BJ (cell line): ENCODE measurements at regions not wholly inside any gene's neighbourhood (a gene's known extent, or its start where the extent isn't known, plus 50 kb on each side); places are given as distances from the start of the nearest gene placed in this dataset.

ENCODE experiments used
- CTCF ChIA-PET: fragments of 350-600 bp; formaldehyde crosslinking; extraction: SDS; loops from one replicate; lab custom pipeline; 2021; ENCODE audit warnings: antibody characterized with exemption, inconsistent platforms; lab: Yijun Ruan, JAX
- POLR2A ChIA-PET: fragments of 300-600 bp; sonication (Branson Sonifier 250); formaldehyde crosslinking; extraction: SDS; loops from one replicate; lab custom pipeline; 2021; ENCODE audit warnings: antibody characterized with exemption; lab: Charles Lee
- DNase-seq: peaks from one replicate; pipeline ENCODE4 v3.0.0-alpha.2; 2011; ENCODE audit warnings: low read depth
- H3K27me3 ChIP-seq: 2 replicates; pipeline ENCODE4 v1.6.0; 2011; ENCODE audit warnings: low read length; ENCODE audit not compliant: control insufficient read depth, insufficient read depth
- H3K36me3 ChIP-seq: 2 replicates; pipeline ENCODE4 v1.5.1; 2011; ENCODE audit warnings: low read length; ENCODE audit not compliant: control insufficient read depth, insufficient read depth
- H3K4me3 ChIP-seq: 2 replicates; pipeline ENCODE4 v1.5.1; 2011; ENCODE audit warnings: low read depth, mild to moderate bottlenecking, control low read depth, low read length
- TF ChIP-seq, protein P1 (sequence below): IDR thresholded peaks from 2 replicates; pipeline ENCODE4 v1.5.1; 2011; ENCODE audit warnings: low read depth, mild to moderate bottlenecking, control low read depth, inconsistent platforms, low read length, moderate library complexity; ENCODE audit not compliant: insufficient read depth

DNA sequence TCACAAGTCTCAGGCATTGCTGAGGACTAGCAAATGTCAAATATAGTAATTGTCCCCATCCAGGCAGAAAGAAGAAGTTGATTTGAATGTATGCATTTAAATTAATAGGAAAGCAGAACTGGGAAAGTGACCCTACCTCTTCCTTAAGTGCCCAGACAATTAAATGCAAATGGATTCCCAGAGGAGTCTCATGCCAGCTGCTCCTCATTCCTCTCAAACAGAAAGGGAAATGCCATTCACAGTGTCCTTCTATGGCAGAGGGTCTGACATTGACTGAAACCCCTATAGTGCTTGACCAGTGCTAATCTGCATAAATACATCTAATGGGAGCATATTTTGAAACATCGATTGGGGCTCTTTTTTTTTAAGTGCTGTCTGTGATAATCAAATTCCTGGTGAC is 292.4 kb upstream of the SEL1L start:
- TF ChIP-seq, protein P1, sequence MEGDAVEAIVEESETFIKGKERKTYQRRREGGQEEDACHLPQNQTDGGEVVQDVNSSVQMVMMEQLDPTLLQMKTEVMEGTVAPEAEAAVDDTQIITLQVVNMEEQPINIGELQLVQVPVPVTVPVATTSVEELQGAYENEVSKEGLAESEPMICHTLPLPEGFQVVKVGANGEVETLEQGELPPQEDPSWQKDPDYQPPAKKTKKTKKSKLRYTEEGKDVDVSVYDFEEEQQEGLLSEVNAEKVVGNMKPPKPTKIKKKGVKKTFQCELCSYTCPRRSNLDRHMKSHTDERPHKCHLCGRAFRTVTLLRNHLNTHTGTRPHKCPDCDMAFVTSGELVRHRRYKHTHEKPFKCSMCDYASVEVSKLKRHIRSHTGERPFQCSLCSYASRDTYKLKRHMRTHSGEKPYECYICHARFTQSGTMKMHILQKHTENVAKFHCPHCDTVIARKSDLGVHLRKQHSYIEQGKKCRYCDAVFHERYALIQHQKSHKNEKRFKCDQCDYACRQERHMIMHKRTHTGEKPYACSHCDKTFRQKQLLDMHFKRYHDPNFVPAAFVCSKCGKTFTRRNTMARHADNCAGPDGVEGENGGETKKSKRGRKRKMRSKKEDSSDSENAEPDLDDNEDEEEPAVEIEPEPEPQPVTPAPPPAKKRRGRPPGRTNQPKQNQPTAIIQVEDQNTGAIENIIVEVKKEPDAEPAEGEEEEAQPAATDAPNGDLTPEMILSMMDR, result no peak
- POLR2A ChIA-PET, result no interaction called here
- H3K4me3 ChIP-seq, result no peak overlapping the region
- no peak for DNase-seq
- CTCF ChIA-PET, result no interaction called here
- H3K27me3 ChIP-seq, result no peaks in the 10 kb centered on the region
- H3K36me3 ChIP-seq, result no peaks in the 10 kb centered on the region

DNA sequence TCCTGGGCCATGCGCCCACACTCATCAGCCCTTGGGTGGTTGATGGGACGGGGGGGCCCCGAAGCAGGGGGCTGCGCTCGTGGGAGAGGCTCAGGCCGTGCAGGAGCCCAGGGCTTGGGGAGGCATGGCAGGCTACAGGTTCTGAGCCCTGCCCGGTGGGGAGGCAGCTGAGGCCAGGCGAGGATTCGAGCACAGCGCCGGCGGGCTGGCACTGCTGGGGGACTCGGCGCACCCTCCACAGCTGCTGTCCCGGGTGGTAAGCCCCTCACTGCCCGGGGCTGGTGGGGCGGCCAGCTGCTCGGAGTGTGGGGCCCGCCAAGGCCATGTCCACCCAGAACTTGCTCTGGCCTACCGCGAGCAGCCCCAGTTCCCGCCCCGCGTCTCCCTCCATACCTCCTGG is 295.8 kb upstream of the SEL1L start:
- TF ChIP-seq, protein P1, result no peak
- no peaks in the 10 kb centered on the region for H3K36me3 ChIP-seq
- POLR2A ChIA-PET, result no interaction called here
- DNase-seq, result no peak
- CTCF ChIA-PET, result no interaction called here
- H3K27me3 ChIP-seq, result no peaks in the 10 kb centered on the region
- no peak overlapping the region for H3K4me3 ChIP-seq

DNA sequence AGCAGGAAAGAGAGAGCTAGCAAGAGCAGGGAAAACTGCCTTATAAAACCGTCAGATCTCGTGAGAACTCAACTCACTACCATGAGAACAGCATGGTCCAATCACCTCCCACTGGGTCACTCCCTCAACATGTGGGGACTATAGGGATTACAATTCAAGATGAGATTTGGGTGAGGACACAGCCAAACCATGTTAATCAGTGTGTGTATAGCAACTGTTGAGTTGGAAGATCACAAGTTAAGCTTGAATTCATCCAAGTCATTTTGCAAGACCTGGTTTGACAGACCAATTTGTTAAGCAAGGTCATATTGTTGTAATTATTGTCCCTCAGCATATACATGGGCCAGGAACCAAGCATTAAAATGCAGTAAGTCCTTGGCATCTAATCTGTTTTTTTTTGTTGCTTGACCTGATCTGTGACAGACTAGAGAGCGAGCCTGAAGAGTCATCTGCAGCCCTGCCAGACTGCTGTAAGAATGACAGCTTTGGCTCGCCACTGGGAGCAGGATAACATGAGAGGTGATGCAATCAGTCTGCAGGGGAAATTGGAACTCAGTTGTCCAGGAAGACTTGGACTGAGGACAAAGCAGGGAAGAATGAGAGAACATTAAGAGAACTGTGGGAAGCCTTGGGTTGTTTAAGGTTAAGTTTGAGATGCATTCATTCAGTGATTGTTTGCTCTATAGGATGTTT is 297.6 kb upstream of the SEL1L start:
- no peak for DNase-seq
- TF ChIP-seq, protein P1, result no peak
- ChIA-PET POLR2A (no interaction called here), CTCF (no interaction called here)
- Histone ChIP-seq H3K4me3 (no peak overlapping the region), H3K36me3 (no peaks in the 10 kb centered on the region), H3K27me3 (no peaks in the 10 kb centered on the region)

DNA sequence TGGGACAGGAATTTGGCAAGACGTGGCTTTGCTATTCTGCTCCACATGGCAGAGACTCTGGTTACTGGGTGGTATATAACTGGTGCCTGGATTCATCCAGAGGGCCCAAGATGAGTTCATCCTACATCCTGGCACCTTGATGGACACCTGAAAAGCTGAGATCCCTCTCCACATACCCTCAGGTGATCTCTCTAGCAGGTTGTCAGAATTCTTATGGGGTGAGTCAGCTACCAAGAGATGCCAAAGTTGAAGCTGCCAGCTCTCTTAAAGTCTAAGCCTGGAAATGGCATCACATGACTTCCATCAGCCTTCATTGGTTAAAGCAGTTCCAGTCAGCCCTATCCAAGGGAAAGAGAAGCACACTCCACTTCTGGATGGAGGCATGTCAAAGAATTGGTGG is 300.7 kb upstream of the SEL1L start:
- DNase-seq, result no peak
- TF ChIP-seq, protein P1, result no peak
- H3K27me3 ChIP-seq, result no peaks in the 10 kb centered on the region
- POLR2A ChIA-PET, result no interaction called here
- H3K36me3 ChIP-seq, result no peaks in the 10 kb centered on the region
- CTCF ChIA-PET, result no interaction called here
- no peak overlapping the region for H3K4me3 ChIP-seq

DNA sequence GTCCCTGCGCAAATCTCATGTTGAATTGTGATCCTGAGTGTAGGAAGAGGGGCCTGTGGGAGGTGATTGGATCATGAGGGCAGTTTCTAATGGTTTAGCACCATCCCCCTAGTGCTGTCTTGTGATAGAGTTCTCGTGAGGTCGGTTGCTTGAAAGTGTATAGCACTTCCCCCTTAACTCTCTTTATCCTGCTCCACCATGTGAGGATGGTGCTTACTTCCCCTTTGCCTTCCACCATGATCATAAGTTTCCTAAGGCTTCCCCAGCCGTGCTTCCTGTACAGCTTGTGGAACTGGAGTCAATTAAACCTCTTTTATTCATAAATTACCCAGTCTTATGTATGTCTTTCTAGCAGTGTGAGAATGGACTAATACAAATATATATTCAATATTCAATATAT is 303.7 kb upstream of the SEL1L start:
- no peak for DNase-seq
- CTCF ChIA-PET, result no interaction called here
- Histone ChIP-seq H3K4me3 (no peak overlapping the region), H3K36me3 (no peaks in the 10 kb centered on the region), H3K27me3 (no peaks in the 10 kb centered on the region)
- POLR2A ChIA-PET, result no interaction called here
- TF ChIP-seq, protein P1, result no peak
